ENCODE measurements at regions not wholly inside any gene's neighbourhood (a gene's known extent, or its start where the extent isn't known, plus 50 kb on each side); places are given as distances from the start of the nearest gene placed in this dataset.

GRCh38 chr9:16136451-16136850 is 583.6 kb downstream of the CCDC171 start:
- H3K9me3 ChIP-seq (ENCODE audit: low read depth) = no peaks in the 10 kb centered on the region
- Mint-ChIP-seq H3K27me3 (ENCODE audit: insufficient read depth, low read depth) (peaks cover 6% of the 10 kb centered on the region), H3K27ac (no peak overlapping the region), H3K4me3 (no peak overlapping the region), H3K4me1 (peaks cover 5% of the 10 kb centered on the region), H3K9me3 (no peaks in the 10 kb centered on the region), H3K36me3 (no peaks in the 10 kb centered on the region)
- H3K9ac ChIP-seq = no peak overlapping the region
- no peaks in the 10 kb centered on the region for H3K4me1 ChIP-seq
- no peak overlapping the region for H2AFZ ChIP-seq (replicated peaks)
- no peak overlapping the region for H3K4me2 ChIP-seq
- no peaks in the 10 kb centered on the region for H4K20me1 ChIP-seq (ENCODE audit: low read depth)
- no peak overlapping the region for H3K27ac ChIP-seq
- H3K36me3 ChIP-seq = no peaks in the 10 kb centered on the region
- H3K27me3 ChIP-seq = no peaks in the 10 kb centered on the region
- no peaks in the 10 kb centered on the region for H3K79me2 ChIP-seq (ENCODE audit: low read depth)
- no peak for TF ChIP-seq CTCF (IDR thresholded peaks at IDR 0.05)
- no peak for TF ChIP-seq EZH2phosphoT487 (IDR thresholded peaks at IDR 0.05)
- H3K4me3 ChIP-seq = no peak overlapping the region
- no peak for DNase-seq (ENCODE audit: low spot score)
- H3F3A ChIP-seq (ENCODE audit: low read depth) = no peaks in the 10 kb centered on the region

- peaks cover 5% of the 10 kb centered on the region for H3K4me1 Mint-ChIP-seq
Observed at GRCh38 chr9:16136961-16137360, 584.1 kb downstream of the CCDC171 start.

GRCh38 chr9:16138561-16139491 is 586.0 kb downstream of the CCDC171 start:
- Histone ChIP-seq H3K36me3 (no peaks in the 10 kb centered on the region), H3K79me2 (ENCODE audit: low read depth) (no peaks in the 10 kb centered on the region), H3K4me3 (no peak overlapping the region), H3K27ac (no peak overlapping the region), H3K4me2 (no peak overlapping the region), H4K20me1 (ENCODE audit: low read depth) (no peaks in the 10 kb centered on the region), H2AFZ (replicated peaks) (no peak overlapping the region), H3K27me3 (no peaks in the 10 kb centered on the region), H3K9ac (no peak overlapping the region), H3K9me3 (ENCODE audit: low read depth) (no peaks in the 10 kb centered on the region), H3K4me1 (no peaks in the 10 kb centered on the region), H3F3A (ENCODE audit: low read depth) (no peaks in the 10 kb centered on the region)
- peaks cover 9% of the 10 kb centered on the region for H3K4me1 Mint-ChIP-seq
- TF ChIP-seq EZH2 (IDR thresholded peaks at IDR 0.05) = no peak
- TF ChIP-seq EZH2phosphoT487 (IDR thresholded peaks at IDR 0.05) = no peak
- no peak for TF ChIP-seq CTCF (IDR thresholded peaks at IDR 0.05)
- no peaks in the 10 kb centered on the region for H3K9me3 Mint-ChIP-seq
- no peak overlapping the region for H3K4me3 Mint-ChIP-seq
- peak overlapping the region; percentile 47 for H3K27ac Mint-ChIP-seq
- DNase-seq (ENCODE audit: low spot score) = no peak
- H3K36me3 Mint-ChIP-seq = no peaks in the 10 kb centered on the region
- H3K27me3 Mint-ChIP-seq (ENCODE audit: insufficient read depth, low read depth) = peaks cover 4% of the 10 kb centered on the region

More at GRCh38 chr9:16136961-16137360, 584.1 kb downstream of the CCDC171 start:
- Mint-ChIP-seq H3K27ac (no peak overlapping the region), H3K36me3 (no peaks in the 10 kb centered on the region), H3K4me3 (no peak overlapping the region), H3K9me3 (no peaks in the 10 kb centered on the region), H3K27me3 (ENCODE audit: insufficient read depth, low read depth) (peaks cover 6% of the 10 kb centered on the region)
- no peak overlapping the region for H2AFZ ChIP-seq (replicated peaks)
- H4K20me1 ChIP-seq (ENCODE audit: low read depth) = no peaks in the 10 kb centered on the region
- no peak overlapping the region for H3K27ac ChIP-seq
- no peak for TF ChIP-seq EZH2phosphoT487 (IDR thresholded peaks at IDR 0.05)
- no peak for TF ChIP-seq EZH2 (IDR thresholded peaks at IDR 0.05)
- TF ChIP-seq CTCF (IDR thresholded peaks at IDR 0.05) = no peak
- no peak for DNase-seq (ENCODE audit: low spot score)
- no peak overlapping the region for H3K9ac ChIP-seq
- H3K36me3 ChIP-seq = no peaks in the 10 kb centered on the region
- no peaks in the 10 kb centered on the region for H3K4me1 ChIP-seq
- no peaks in the 10 kb centered on the region for H3K27me3 ChIP-seq
- H3K4me2 ChIP-seq = no peak overlapping the region
- H3F3A ChIP-seq (ENCODE audit: low read depth) = no peaks in the 10 kb centered on the region
- H3K9me3 ChIP-seq (ENCODE audit: low read depth) = no peaks in the 10 kb centered on the region
- H3K79me2 ChIP-seq (ENCODE audit: low read depth) = no peaks in the 10 kb centered on the region
- H3K4me3 ChIP-seq = no peak overlapping the region
